Stomach (tissue), 8 donors: ENCODE measurements at regions not wholly inside any gene's neighbourhood (a gene's known extent, or its start where the extent isn't known, plus 50 kb on each side); places are given as distances from the start of the nearest gene placed in this dataset.

Source experiments
- DNase-seq, 2 donors: peaks; one replicate each; pipeline versions ENCODE4 v3.0.0 to v3.0.0-alpha.2; 2013 to 2019
- H3K27ac ChIP-seq, 5 donors: fragments of 200-600 bp in 4 of 5; sonication (generic) in 4 of 5; one replicate each; pipeline ENCODE4 v1.5.1; 2013 to 2019; ENCODE audit warnings: mild to moderate bottlenecking in 1 of 5, moderate library complexity in 1 of 5
- H3K27me3 ChIP-seq, 3 donors: fragments of 200-600 bp; sonication (generic); one replicate each; pipeline ENCODE4 v1.5.1; 2017 to 2019; ENCODE audit warnings: mixed run types in 1 of 3
- H3K36me3 ChIP-seq, 4 donors: fragments of 200-600 bp; sonication (generic); 1 replicate in 3 of 4; 2 replicates in 1 of 4; pipeline ENCODE4 v1.5.1; 2016 to 2019
- H3K4me1 ChIP-seq, 4 donors: fragments of 200-600 bp; sonication (generic); one replicate each; pipeline ENCODE4 v1.5.1; 2016 to 2019
- H3K4me3 ChIP-seq, 4 donors: fragments of 200-600 bp; sonication (generic) in 3 of 4; one replicate each; pipeline ENCODE4 v1.5.1; 2016 to 2019; ENCODE audit warnings: mild to moderate bottlenecking in 1 of 4
- H3K9me3 ChIP-seq, 4 donors: fragments of 200-600 bp; sonication (generic); one replicate each; pipeline ENCODE4 v1.5.1; 2016 to 2019
- CTCF ChIP-seq, 7 experiments: fragments of 450-650 bp in 4 of 7; fragments of 200-600 bp in 3 of 7; sonication (generic) in 3 of 7; IDR thresholded peaks; one replicate each; pipeline ENCODE4 v1.5.1; 2016 to 2019; ENCODE audit warnings: antibody characterized with exemption in 7 of 7, control low read depth in 2 of 7, mild to moderate bottlenecking in 1 of 7
- EP300 ChIP-seq: sonication (generic); formaldehyde crosslinking; IDR thresholded peaks from one replicate; pipeline ENCODE4 v1.6.1; 2017; ENCODE audit warnings: antibody characterized with exemption
- POLR2A ChIP-seq, 4 donors: fragments of 450-650 bp; IDR thresholded peaks; one replicate each; pipeline ENCODE4 v1.6.1; 2016; ENCODE audit warnings: antibody characterized with exemption in 4 of 4, control low read depth in 2 of 4, mild to moderate bottlenecking in 1 of 4, moderate library complexity in 1 of 4
- POLR2AphosphoS5 ChIP-seq, 3 donors: sonication (generic); formaldehyde crosslinking; IDR thresholded peaks; one replicate each; pipeline ENCODE4 v1.6.1; 2016; ENCODE audit warnings: antibody characterized with exemption in 3 of 3
- WGBS, 5 donors: extraction: QIAGEN DNeasy Blood & Tissue Kit in 3 of 5; methylation state at CpG; one replicate each; pipeline versions ENCODE4 v1.1.5 to v1.1.7; 2013 to 2018; 5-methylcytosine and 5-hydroxymethylcytosine counted together
- intact Hi-C: fragments of 100-400 bp; cut with DNase I; formaldehyde crosslinking; loops from one replicate; pipeline ENCODE4 v1.15.1; 2023; ENCODE audit warnings: low total_unique reads
- donor health status: healthy with polysubstance abuse.
- donor health status: Bipolar disorder and iron deficiency.
- donor health status: healthy.

- H3K27me3 ChIP-seq: no peaks in the 10 kb centered on the region
- H3K27ac ChIP-seq: peak overlapping the region in 1 of 5 donors; percentile 16
- peak; percentile 69 to 89 for DNase-seq
- intact Hi-C loops: no loop called here
- H3K4me1 ChIP-seq: peaks cover 0 to 15% (median 6%) of the 10 kb centered on the region in 4 donors
- H3K9me3 ChIP-seq: no peaks in the 10 kb centered on the region
- H3K36me3 ChIP-seq: no peaks in the 10 kb centered on the region
- TF ChIP-seq POLR2AphosphoS5 (IDR thresholded peaks at IDR 0.05): peak in 1 of 3 donors; percentile 53
- TF ChIP-seq POLR2A (IDR thresholded peaks at IDR 0.05): no peak
- 12 to 28% (median 18%) methylated on average over 2 of the region's 2 CpGs for WGBS, 5 donors
- H3K4me3 ChIP-seq: no peak overlapping the region
Observed at GRCh38 chr3:29065211-29065785, 215.6 kb upstream of the RBMS3 start.

- TF ChIP-seq CTCF (IDR thresholded peaks at IDR 0.05) (no peak), POLR2A (IDR thresholded peaks at IDR 0.05) (no peak), EP300 (no peak), POLR2AphosphoS5 (IDR thresholded peaks at IDR 0.05) (no peak)
- no peak for DNase-seq
- intact Hi-C loops: no loop called here
- Histone ChIP-seq H3K27me3 (no peaks in the 10 kb centered on the region), H3K4me1 (peaks cover 0 to 15% (median 6%) of the 10 kb centered on the region in 4 donors), H3K4me3 (no peak overlapping the region), H3K27ac (no peak overlapping the region), H3K36me3 (no peaks in the 10 kb centered on the region), H3K9me3 (peaks cover 0 to 3% (median 0%) of the 10 kb centered on the region in 4 donors)
- 88 to 96% (median 92%) methylated on average over 4 of the region's 4 CpGs for WGBS, 5 donors
Observed at GRCh38 chr3:29067007-29067406, 213.9 kb upstream of the RBMS3 start.

GRCh38 chr3:29070959-29071634, 209.8 kb upstream of the RBMS3 start:
- 77 to 81% (median 78%) methylated on average over 3 of the region's 3 CpGs for WGBS, 5 donors
- no peak for DNase-seq
- intact Hi-C loops: no loop called here
- no peaks in the 10 kb centered on the region for H3K36me3 ChIP-seq
- no peaks in the 10 kb centered on the region for H3K4me1 ChIP-seq
- no peak overlapping the region for H3K4me3 ChIP-seq
- no peaks in the 10 kb centered on the region for H3K27me3 ChIP-seq
- peaks cover 0 to 4% (median 0%) of the 10 kb centered on the region in 4 donors for H3K9me3 ChIP-seq
- no peak overlapping the region for H3K27ac ChIP-seq
- no peak for TF ChIP-seq POLR2AphosphoS5 (IDR thresholded peaks at IDR 0.05)
- no peak for TF ChIP-seq CTCF (IDR thresholded peaks at IDR 0.05)
- no peak for TF ChIP-seq POLR2A (IDR thresholded peaks at IDR 0.05)

- WGBS, 5 donors: 75 to 100% (median 87%) methylated on average over 1 of the region's 1 CpG
- Histone ChIP-seq H3K36me3 (no peaks in the 10 kb centered on the region), H3K9me3 (peaks cover 0 to 4% (median 0%) of the 10 kb centered on the region in 4 donors), H3K27me3 (no peaks in the 10 kb centered on the region), H3K4me1 (no peaks in the 10 kb centered on the region), H3K4me3 (no peak overlapping the region), H3K27ac (no peak overlapping the region)
- TF ChIP-seq EP300 (no peak), POLR2AphosphoS5 (IDR thresholded peaks at IDR 0.05) (no peak), CTCF (IDR thresholded peaks at IDR 0.05) (no peak), POLR2A (IDR thresholded peaks at IDR 0.05) (no peak)
- no peak for DNase-seq
- intact Hi-C loops: no loop called here
Observed at GRCh38 chr3:29072611-29073010, 208.3 kb upstream of the RBMS3 start.

GRCh38 chr3:29077356-29077755, 203.5 kb upstream of the RBMS3 start:
- intact Hi-C loops: no loop called here
- Histone ChIP-seq H3K36me3 (no peaks in the 10 kb centered on the region), H3K27ac (no peak overlapping the region), H3K9me3 (no peaks in the 10 kb centered on the region), H3K27me3 (no peaks in the 10 kb centered on the region), H3K4me3 (no peak overlapping the region), H3K4me1 (no peaks in the 10 kb centered on the region)
- no peak for DNase-seq
- TF ChIP-seq EP300 (no peak), POLR2A (IDR thresholded peaks at IDR 0.05) (no peak), CTCF (IDR thresholded peaks at IDR 0.05) (no peak), POLR2AphosphoS5 (IDR thresholded peaks at IDR 0.05) (no peak)
- 52 to 68% (median 54%) methylated on average over 2 of the region's 2 CpGs for WGBS, 5 donors
